PC-3 (cell line): ENCODE measurements at regions not wholly inside any gene's neighbourhood (a gene's known extent, or its start where the extent isn't known, plus 50 kb on each side); places are given as distances from the start of the nearest gene placed in this dataset.

Experiments
- ATAC-seq: fragments of 200-7000 bp; cut with Tn5 transposase; 2 replicates; pipeline ENCODE4 v1.9.1; 2020; ENCODE audit warnings: mild to moderate bottlenecking, moderate library complexity
- BruUV-seq: library from RNA; stranded (reverse); fragments of 400-500 nt; replicated peaks from 2 replicates; lab custom pipeline; 2021; lab: Mats Ljungman, UMichigan
- CTCF ChIA-PET: fragments of 300-600 bp; sonication (Branson Sonifier 250); formaldehyde crosslinking; loops from one replicate; lab custom pipeline; 2022; ENCODE audit warnings: antibody characterized with exemption; lab: Charles Lee
- POLR2A ChIA-PET: fragments of 300-600 bp; sonication (Branson Sonifier 250); formaldehyde crosslinking; loops from one replicate; lab custom pipeline; 2022; ENCODE audit warnings: antibody characterized with exemption; ENCODE audit not compliant: unreplicated experiment; lab: Charles Lee
- DNase-seq: peaks from one replicate; pipeline ENCODE4 v3.0.0-alpha.2; 2015
- H2AFZ ChIP-seq: fragments of 300-600 bp; sonication (generic); 2 replicates; pipeline ENCODE4 v1.6.0; 2016; ENCODE audit warnings: antibody characterized with exemption, low read length
- H3F3A ChIP-seq: fragments of 300-600 bp; sonication (generic); one replicate; pipeline ENCODE4 v1.6.0; 2017; ENCODE audit warnings: antibody characterized with exemption, low read length, control low read depth, mild to moderate bottlenecking; ENCODE audit not compliant: unreplicated experiment
- H3K27ac ChIP-seq: fragments of 300-600 bp; sonication (generic); 2 replicates; pipeline ENCODE4 v1.5.1; 2016; ENCODE audit warnings: mild to moderate bottlenecking, low read length
- H3K27me3 ChIP-seq: fragments of 300-600 bp; sonication (generic); 2 replicates; pipeline ENCODE4 v1.6.1; 2016; ENCODE audit warnings: low read length, mixed read lengths
- H3K36me3 ChIP-seq: fragments of 300-600 bp; sonication (generic); 2 replicates; pipeline ENCODE4 v1.6.1; 2016; ENCODE audit warnings: low read depth, mixed run types, low read length, mixed read lengths
- H3K4me1 ChIP-seq: fragments of 300-600 bp; sonication (generic); 2 replicates; pipeline ENCODE4 v1.5.1; 2016; ENCODE audit warnings: low read length; ENCODE audit not compliant: insufficient read depth
- H3K4me2 ChIP-seq: fragments of 300-600 bp; sonication (generic); 2 replicates; pipeline ENCODE4 v1.6.0; 2016; ENCODE audit warnings: low read length
- H3K4me3 ChIP-seq: fragments of 300-600 bp; sonication (generic); 2 replicates; pipeline ENCODE4 v1.5.1; 2016; ENCODE audit warnings: mild to moderate bottlenecking, low read length, mixed read lengths
- H3K79me2 ChIP-seq: fragments of 300-600 bp; sonication (generic); 2 replicates; pipeline ENCODE4 v1.6.1; 2017; ENCODE audit warnings: low read length, mixed read lengths
- H3K9ac ChIP-seq: fragments of 300-600 bp; sonication (generic); 2 replicates; pipeline ENCODE4 v1.6.0; 2016; ENCODE audit warnings: mild to moderate bottlenecking, low read length
- H3K9me2 ChIP-seq: fragments of 300-600 bp; sonication (generic); replicated peaks from 2 replicates; pipeline ENCODE4 v1.6.1; 2016; ENCODE audit warnings: mixed run types, low read length, mixed read lengths
- H3K9me3 ChIP-seq: fragments of 300-600 bp; sonication (generic); 2 replicates; pipeline ENCODE4 v1.6.1; 2016; ENCODE audit warnings: low read length, mixed read lengths
- H4K20me1 ChIP-seq: fragments of 300-600 bp; sonication (generic); 2 replicates; pipeline ENCODE4 v1.6.1; 2016; ENCODE audit warnings: low read length, mixed read lengths
- EZH2 ChIP-seq: fragments of 300-600 bp; sonication (generic); IDR thresholded peaks from one replicate; pipeline ENCODE4 v1.6.1; 2017; ENCODE audit warnings: antibody characterized with exemption, mild to moderate bottlenecking, low read length; ENCODE audit not compliant: unreplicated experiment
- EZH2phosphoT487 ChIP-seq: fragments of 300-600 bp; sonication (generic); IDR thresholded peaks from 2 replicates; pipeline ENCODE4 v1.6.1; 2018; ENCODE audit warnings: mild to moderate bottlenecking, antibody characterized with exemption, low read length, borderline replicate concordance
- intact Hi-C: fragments of 100-400 bp; cut with micrococcal nuclease; formaldehyde crosslinking; loops from 2 replicates; pipeline ENCODE4 v1.9.0; 2023
- TF ChIP-seq, protein P1 (sequence below): fragments of 300-600 bp; sonication (generic); conservative IDR thresholded peaks from 2 replicates; pipeline ENCODE4 v1.5.1; 2017; ENCODE audit warnings: antibody characterized with exemption, low read depth, mild to moderate bottlenecking, low read length

DNA sequence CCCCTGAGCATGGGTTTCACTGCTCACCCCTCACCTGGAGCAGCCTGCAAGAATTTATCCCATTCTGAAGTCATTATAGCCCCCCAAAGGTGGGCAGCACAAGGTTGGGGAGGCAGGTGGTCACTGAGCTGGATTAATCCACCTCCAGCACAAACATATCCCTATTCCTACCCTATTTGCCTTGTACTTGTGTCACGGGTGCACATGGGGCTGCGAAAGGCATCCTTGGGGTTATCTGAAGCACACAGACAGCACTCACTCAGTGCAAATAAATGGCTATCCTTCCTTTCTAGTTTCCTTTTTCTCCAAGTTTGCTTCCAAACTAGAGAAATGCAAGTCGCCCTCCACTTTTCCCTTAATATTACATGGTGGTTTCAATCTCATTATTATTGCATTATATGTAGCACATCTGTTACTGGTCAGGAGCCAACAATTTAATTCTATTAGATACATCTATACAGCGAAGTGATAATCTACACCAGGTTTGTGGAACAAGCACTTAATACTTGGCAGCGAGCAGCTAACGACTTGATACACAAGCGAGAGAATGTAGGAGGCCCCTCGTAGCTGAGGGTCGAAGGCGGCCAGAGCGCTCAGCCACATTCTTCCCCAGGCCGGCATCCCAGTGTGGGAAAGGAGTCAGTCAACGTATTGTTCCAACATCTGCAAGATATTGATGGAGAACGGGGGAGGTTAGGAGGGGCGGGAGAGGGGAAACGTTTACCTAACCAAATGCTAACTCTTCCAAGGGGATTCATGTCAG, 121.3 kb upstream of the HABP2 start:
- Histone ChIP-seq H2AFZ (no peak overlapping the region), H3K4me2 (no peak overlapping the region), H3K27me3 (no peaks in the 10 kb centered on the region), H3K27ac (no peak overlapping the region), H3K4me1 (no peaks in the 10 kb centered on the region), H3K9ac (no peak overlapping the region), H3K79me2 (no peaks in the 10 kb centered on the region), H3K9me3 (no peaks in the 10 kb centered on the region), H4K20me1 (no peaks in the 10 kb centered on the region), H3F3A (no peaks in the 10 kb centered on the region), H3K4me3 (no peak overlapping the region), H3K9me2 (no peaks in the 10 kb centered on the region), H3K36me3 (no peaks in the 10 kb centered on the region)
- TF ChIP-seq EZH2phosphoT487 (no peak), EZH2 (no peak)
- TF ChIP-seq, protein P1, sequence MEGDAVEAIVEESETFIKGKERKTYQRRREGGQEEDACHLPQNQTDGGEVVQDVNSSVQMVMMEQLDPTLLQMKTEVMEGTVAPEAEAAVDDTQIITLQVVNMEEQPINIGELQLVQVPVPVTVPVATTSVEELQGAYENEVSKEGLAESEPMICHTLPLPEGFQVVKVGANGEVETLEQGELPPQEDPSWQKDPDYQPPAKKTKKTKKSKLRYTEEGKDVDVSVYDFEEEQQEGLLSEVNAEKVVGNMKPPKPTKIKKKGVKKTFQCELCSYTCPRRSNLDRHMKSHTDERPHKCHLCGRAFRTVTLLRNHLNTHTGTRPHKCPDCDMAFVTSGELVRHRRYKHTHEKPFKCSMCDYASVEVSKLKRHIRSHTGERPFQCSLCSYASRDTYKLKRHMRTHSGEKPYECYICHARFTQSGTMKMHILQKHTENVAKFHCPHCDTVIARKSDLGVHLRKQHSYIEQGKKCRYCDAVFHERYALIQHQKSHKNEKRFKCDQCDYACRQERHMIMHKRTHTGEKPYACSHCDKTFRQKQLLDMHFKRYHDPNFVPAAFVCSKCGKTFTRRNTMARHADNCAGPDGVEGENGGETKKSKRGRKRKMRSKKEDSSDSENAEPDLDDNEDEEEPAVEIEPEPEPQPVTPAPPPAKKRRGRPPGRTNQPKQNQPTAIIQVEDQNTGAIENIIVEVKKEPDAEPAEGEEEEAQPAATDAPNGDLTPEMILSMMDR: no peak
- no peak for ATAC-seq
- no TSS peak for BruUV-seq
- intact Hi-C loops: no loop called here
- POLR2A ChIA-PET: no interaction called here
- no peak for DNase-seq
- CTCF ChIA-PET: no interaction called here

GRCh38 chr10:113433711-113434110, 119.1 kb upstream of the HABP2 start:
- CTCF ChIA-PET: no interaction called here
- H3K36me3 ChIP-seq: no peaks in the 10 kb centered on the region
- no peaks in the 10 kb centered on the region for H3K79me2 ChIP-seq
- POLR2A ChIA-PET: no interaction called here
- TF ChIP-seq EZH2phosphoT487: no peak
- TF ChIP-seq, protein P1: no peak
- TF ChIP-seq EZH2: no peak
- DNase-seq (no peak), ATAC-seq (no peak)
- no peak overlapping the region for H2AFZ ChIP-seq
- no peaks in the 10 kb centered on the region for H3F3A ChIP-seq
- no peaks in the 10 kb centered on the region for H3K4me1 ChIP-seq
- no peak overlapping the region for H3K4me3 ChIP-seq
- H4K20me1 ChIP-seq: no peaks in the 10 kb centered on the region
- H3K4me2 ChIP-seq: no peak overlapping the region
- H3K27ac ChIP-seq: no peak overlapping the region
- intact Hi-C loops: no loop called here
- no TSS peak for BruUV-seq
- H3K9me3 ChIP-seq: no peaks in the 10 kb centered on the region
- H3K9ac ChIP-seq: no peak overlapping the region
- no peaks in the 10 kb centered on the region for H3K9me2 ChIP-seq
- no peaks in the 10 kb centered on the region for H3K27me3 ChIP-seq

- no TSS peak for BruUV-seq
- Histone ChIP-seq H3K27me3 (no peaks in the 10 kb centered on the region), H3K79me2 (no peaks in the 10 kb centered on the region), H3K9me2 (no peaks in the 10 kb centered on the region), H2AFZ (no peak overlapping the region), H3K9ac (no peak overlapping the region), H3K36me3 (no peaks in the 10 kb centered on the region), H3K9me3 (no peaks in the 10 kb centered on the region), H3F3A (no peaks in the 10 kb centered on the region), H3K27ac (no peak overlapping the region), H3K4me2 (no peak overlapping the region), H3K4me3 (no peak overlapping the region), H4K20me1 (no peaks in the 10 kb centered on the region), H3K4me1 (no peaks in the 10 kb centered on the region)
- ATAC-seq (no peak), DNase-seq (no peak)
- no peak for TF ChIP-seq EZH2
- POLR2A ChIA-PET: no interaction called here
- CTCF ChIA-PET: no interaction called here
- intact Hi-C loops: no loop called here
These were observed 118.5 kb upstream of the HABP2 start for GRCh38 chr10:113434315-113434714.
